Osteoblast (primary cell): ENCODE measurements at regions not wholly inside any gene's neighbourhood (a gene's known extent, or its start where the extent isn't known, plus 50 kb on each side); places are given as distances from the start of the nearest gene placed in this dataset.

Source experiments
- DNase-seq: peaks from one replicate; pipeline ENCODE4 v3.0.0; 2011; ENCODE audit warnings: low spot score, mixed read lengths; ENCODE audit not compliant: insufficient read length; ENCODE audit errors: missing footprints
- H2AFZ ChIP-seq: 2 replicates; pipeline ENCODE4 v1.6.0; 2011; ENCODE audit warnings: mild to moderate bottlenecking, low read length
- H3K27ac ChIP-seq: 2 replicates; pipeline ENCODE4 v1.5.1; 2011; ENCODE audit warnings: mild to moderate bottlenecking, low read depth, low read length, moderate library complexity
- H3K27me3 ChIP-seq: 2 replicates; pipeline ENCODE4 v1.6.0; 2012; ENCODE audit warnings: mild to moderate bottlenecking, control low read depth, inconsistent platforms, low read length, moderate library complexity; ENCODE audit not compliant: insufficient read depth
- H3K36me3 ChIP-seq: 2 replicates; pipeline ENCODE4 v1.5.1; 2011; ENCODE audit warnings: mild to moderate bottlenecking, low read length, control low read depth, moderate library complexity; ENCODE audit not compliant: insufficient read depth
- H3K4me1 ChIP-seq: 2 replicates; pipeline ENCODE4 v1.5.1; 2011; ENCODE audit warnings: mild to moderate bottlenecking, low read length, control low read depth, moderate library complexity; ENCODE audit not compliant: insufficient read depth
- H3K4me2 ChIP-seq: 2 replicates; pipeline ENCODE4 v1.6.0; 2011; ENCODE audit warnings: mild to moderate bottlenecking, low read length; ENCODE audit not compliant: insufficient read depth
- H3K4me3 ChIP-seq: fragments of 200-600 bp; sonication (generic); 3 replicates; pipeline ENCODE4 v1.5.1; 2012; ENCODE audit warnings: mild to moderate bottlenecking, low read length, inconsistent platforms; ENCODE audit not compliant: insufficient read depth
- H3K79me2 ChIP-seq: 2 replicates; pipeline ENCODE4 v1.6.0; 2012; ENCODE audit warnings: mild to moderate bottlenecking, low read length, control low read depth, inconsistent platforms; ENCODE audit not compliant: insufficient read depth
- H3K9me3 ChIP-seq: 2 replicates; pipeline ENCODE4 v1.5.1; 2011; ENCODE audit warnings: low read depth, low read length, control low read depth
- H4K20me1 ChIP-seq: 2 replicates; pipeline ENCODE4 v1.6.0; 2012; ENCODE audit warnings: mild to moderate bottlenecking, low read length, control low read depth; ENCODE audit not compliant: insufficient read depth
- TF ChIP-seq, protein P1 (sequence below): IDR thresholded peaks from 2 replicates; pipeline ENCODE4 v1.5.1; 2011; ENCODE audit warnings: mild to moderate bottlenecking, low read depth, low read length, moderate library complexity; ENCODE audit errors: extremely low read depth

DNA sequence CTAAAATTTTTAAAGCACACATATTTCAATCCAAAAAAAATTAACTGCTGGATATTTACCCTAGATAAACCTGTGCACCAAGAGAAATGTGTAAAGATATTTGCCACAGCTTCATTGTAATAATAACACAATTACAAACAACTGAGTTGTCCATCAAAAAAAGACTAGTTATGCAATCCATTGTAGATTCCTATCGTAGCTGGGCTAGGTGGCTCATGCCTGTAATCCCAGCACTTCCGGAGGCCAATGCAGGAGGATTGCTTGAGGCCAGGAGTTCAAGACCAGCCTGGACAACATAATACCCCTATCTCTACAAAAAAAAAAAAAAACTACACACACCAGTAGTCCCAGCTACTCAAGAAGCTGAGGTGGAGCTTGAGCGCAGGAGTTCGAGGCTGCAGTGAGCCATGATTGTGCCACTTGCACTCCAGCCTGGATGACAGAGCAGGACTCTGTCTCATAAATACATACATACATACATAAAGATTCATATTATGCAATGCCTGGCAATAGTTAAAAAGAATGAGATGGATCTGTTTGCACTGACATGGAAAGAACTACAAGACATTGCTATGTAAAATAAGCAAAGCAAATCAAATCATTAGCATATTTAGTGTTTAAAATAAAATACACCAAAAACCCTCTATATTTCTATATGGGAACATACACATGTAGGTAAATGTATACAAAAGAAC is 56.5 kb upstream of the CCDC28A start:
- H3K27me3 ChIP-seq, result no peaks in the 10 kb centered on the region
- no peaks in the 10 kb centered on the region for H3K36me3 ChIP-seq
- no peaks in the 10 kb centered on the region for H3K9me3 ChIP-seq
- no peaks in the 10 kb centered on the region for H3K79me2 ChIP-seq
- no peak overlapping the region for H3K27ac ChIP-seq
- TF ChIP-seq, protein P1, sequence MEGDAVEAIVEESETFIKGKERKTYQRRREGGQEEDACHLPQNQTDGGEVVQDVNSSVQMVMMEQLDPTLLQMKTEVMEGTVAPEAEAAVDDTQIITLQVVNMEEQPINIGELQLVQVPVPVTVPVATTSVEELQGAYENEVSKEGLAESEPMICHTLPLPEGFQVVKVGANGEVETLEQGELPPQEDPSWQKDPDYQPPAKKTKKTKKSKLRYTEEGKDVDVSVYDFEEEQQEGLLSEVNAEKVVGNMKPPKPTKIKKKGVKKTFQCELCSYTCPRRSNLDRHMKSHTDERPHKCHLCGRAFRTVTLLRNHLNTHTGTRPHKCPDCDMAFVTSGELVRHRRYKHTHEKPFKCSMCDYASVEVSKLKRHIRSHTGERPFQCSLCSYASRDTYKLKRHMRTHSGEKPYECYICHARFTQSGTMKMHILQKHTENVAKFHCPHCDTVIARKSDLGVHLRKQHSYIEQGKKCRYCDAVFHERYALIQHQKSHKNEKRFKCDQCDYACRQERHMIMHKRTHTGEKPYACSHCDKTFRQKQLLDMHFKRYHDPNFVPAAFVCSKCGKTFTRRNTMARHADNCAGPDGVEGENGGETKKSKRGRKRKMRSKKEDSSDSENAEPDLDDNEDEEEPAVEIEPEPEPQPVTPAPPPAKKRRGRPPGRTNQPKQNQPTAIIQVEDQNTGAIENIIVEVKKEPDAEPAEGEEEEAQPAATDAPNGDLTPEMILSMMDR, result no peak
- no peaks in the 10 kb centered on the region for H3K4me1 ChIP-seq
- H3K4me3 ChIP-seq, result no peak overlapping the region
- H2AFZ ChIP-seq, result no peak overlapping the region
- DNase-seq, result no peak
- no peak overlapping the region for H3K4me2 ChIP-seq
- H4K20me1 ChIP-seq, result no peaks in the 10 kb centered on the region

DNA sequence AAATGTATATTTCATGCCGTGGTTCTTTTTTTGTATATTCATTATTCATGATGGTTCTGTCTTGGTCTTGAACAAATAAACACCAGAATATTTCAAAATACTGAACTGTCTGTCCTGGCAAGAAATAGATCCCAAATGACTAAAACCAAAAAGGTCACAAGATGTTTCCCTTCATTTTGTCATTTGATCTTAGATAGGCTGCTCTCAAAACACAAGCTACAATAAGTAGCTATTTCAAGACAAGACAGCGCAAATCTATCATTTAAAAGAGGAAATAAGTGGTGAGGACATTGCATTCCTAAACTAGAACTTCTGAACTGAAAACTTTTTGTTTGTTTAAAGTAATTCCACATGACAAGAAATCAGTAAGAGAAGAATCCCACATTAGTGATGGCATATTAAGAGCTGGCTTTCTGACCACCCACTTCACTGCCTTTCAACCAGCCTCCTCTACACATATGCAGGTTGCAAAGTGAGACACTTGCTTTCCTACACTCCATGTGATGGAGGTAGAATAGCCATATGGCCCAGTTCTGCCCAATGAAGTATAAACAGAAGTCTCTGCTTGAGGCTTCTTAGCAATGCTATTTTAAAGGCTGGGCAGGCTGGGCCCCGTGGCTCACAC is 54.4 kb upstream of the CCDC28A start:
- Histone ChIP-seq H3K4me3 (no peak overlapping the region), H3K27ac (no peak overlapping the region), H3K4me2 (no peak overlapping the region), H3K4me1 (peaks cover 13% of the 10 kb centered on the region), H3K36me3 (no peaks in the 10 kb centered on the region), H4K20me1 (no peaks in the 10 kb centered on the region), H3K9me3 (no peaks in the 10 kb centered on the region), H3K27me3 (no peaks in the 10 kb centered on the region), H2AFZ (peak overlapping the region; percentile 26), H3K79me2 (no peaks in the 10 kb centered on the region)
- DNase-seq, result no peak
- TF ChIP-seq, protein P1, result no peak

DNA sequence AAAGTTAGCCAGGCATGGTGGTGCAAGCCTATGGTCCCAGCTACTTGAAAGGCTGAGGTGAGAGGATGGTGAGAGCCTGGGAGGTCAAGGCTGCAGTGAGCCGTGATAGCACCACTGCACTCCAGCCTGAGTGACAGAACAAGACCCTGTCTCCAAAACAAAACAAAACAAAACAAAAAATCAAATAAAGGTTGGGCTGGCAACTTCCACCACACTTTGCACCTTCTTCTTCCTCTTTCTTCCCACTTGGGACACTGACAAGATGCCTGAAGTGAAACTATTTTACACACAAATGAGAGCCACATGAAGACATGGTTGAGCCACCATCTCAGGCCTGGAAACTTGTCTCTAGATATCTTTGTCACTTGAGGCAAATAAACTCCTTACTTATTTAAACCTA is 53.8 kb upstream of the CCDC28A start:
- TF ChIP-seq, protein P1, result no peak
- no peak overlapping the region for H3K4me3 ChIP-seq
- H3K9me3 ChIP-seq, result no peaks in the 10 kb centered on the region
- H3K27ac ChIP-seq, result no peak overlapping the region
- no peaks in the 10 kb centered on the region for H3K79me2 ChIP-seq
- no peaks in the 10 kb centered on the region for H3K36me3 ChIP-seq
- no peak for DNase-seq
- H3K4me1 ChIP-seq, result peaks cover 13% of the 10 kb centered on the region
- H2AFZ ChIP-seq, result no peak overlapping the region
- no peaks in the 10 kb centered on the region for H4K20me1 ChIP-seq
- H3K27me3 ChIP-seq, result no peaks in the 10 kb centered on the region
- H3K4me2 ChIP-seq, result no peak overlapping the region
